IMR-90 (cell line): ENCODE measurements at regions not wholly inside any gene's neighbourhood (a gene's known extent, or its start where the extent isn't known, plus 50 kb on each side); places are given as distances from the start of the nearest gene placed in this dataset.

Experiments used
- ATAC-seq: fragments of 200-7000 bp; cut with Tn5 transposase; 2 replicates; pipeline ENCODE4 v1.9.1; 2020; ENCODE audit warnings: low read depth, mild to moderate bottlenecking, moderate library complexity
- BruUV-seq: library from RNA; stranded (reverse); fragments of 400-500 nt; replicated peaks from 2 replicates; lab custom pipeline; 2021; lab: Mats Ljungman, UMichigan
- CTCF ChIA-PET: fragments of 300-600 bp; formaldehyde crosslinking; extraction: SDS; loops from one replicate; lab custom pipeline; 2021; ENCODE audit warnings: antibody characterized with exemption; lab: Yijun Ruan, JAX
- POLR2A ChIA-PET: fragments of 300-600 bp; sonication (Branson Sonifier 250); formaldehyde crosslinking; loops from one replicate; lab custom pipeline; 2022; ENCODE audit warnings: antibody characterized with exemption; ENCODE audit not compliant: unreplicated experiment; lab: Charles Lee
- DNase-seq: peaks from one replicate; pipeline ENCODE4 v3.0.0; 2013
- H2AFZ ChIP-seq: replicated peaks from 2 replicates; pipeline ENCODE3; 2013; ENCODE audit warnings: low read length, mild to moderate bottlenecking; ENCODE audit not compliant: poor library complexity
- H2AK5ac ChIP-seq: 2 replicates; pipeline ENCODE4 v1.6.1; 2013; ENCODE audit warnings: low read depth, low read length, inconsistent platforms
- H2AK9ac ChIP-seq: replicated peaks from 2 replicates; pipeline ENCODE3; 2013; ENCODE audit warnings: mild to moderate bottlenecking, low read depth, low read length, moderate library complexity; ENCODE audit not compliant: poor library complexity
- H2BK120ac ChIP-seq: 2 replicates; pipeline ENCODE4 v1.6.1; 2013; ENCODE audit warnings: low read depth, low read length, inconsistent platforms
- H2BK15ac ChIP-seq: 3 replicates; pipeline ENCODE4 v1.6.1; 2013; ENCODE audit warnings: low read depth, low read length, inconsistent platforms
- H2BK20ac ChIP-seq: 2 replicates; pipeline ENCODE4 v1.6.1; 2013; ENCODE audit warnings: low read depth, mild to moderate bottlenecking, inconsistent platforms, low read length, moderate library complexity
- H2BK5ac ChIP-seq: 2 replicates; pipeline ENCODE4 v1.6.1; 2013; ENCODE audit warnings: mild to moderate bottlenecking, low read depth, low read length, inconsistent platforms; ENCODE audit not compliant: poor library complexity, severe bottlenecking
- H3K14ac ChIP-seq: replicated peaks from 2 replicates; pipeline ENCODE4 v1.6.1; 2013; ENCODE audit warnings: low read depth, low read length, inconsistent platforms
- H3K18ac ChIP-seq: 2 replicates; pipeline ENCODE4 v1.6.1; 2013; ENCODE audit warnings: low read depth, low read length, control low read depth
- H3K23ac ChIP-seq: 2 replicates; pipeline ENCODE4 v1.6.1; 2013; ENCODE audit warnings: low read depth, low read length, inconsistent platforms
- H3K27ac ChIP-seq: 2 replicates; pipeline ENCODE4 v1.5.1; 2013; ENCODE audit warnings: mild to moderate bottlenecking, control low read depth, low read length; ENCODE audit not compliant: insufficient read depth
- H3K27me3 ChIP-seq: 2 replicates; pipeline ENCODE4 v1.6.1; 2013; ENCODE audit warnings: low read length; ENCODE audit not compliant: control insufficient read depth, insufficient read depth
- H3K36me3 ChIP-seq: 2 replicates; pipeline ENCODE4 v1.6.1; 2013; ENCODE audit warnings: low read length, mixed read lengths; ENCODE audit not compliant: control insufficient read depth, insufficient read depth
- H3K4ac ChIP-seq: 2 replicates; pipeline ENCODE4 v1.6.1; 2013; ENCODE audit warnings: low read depth, low read length, inconsistent platforms
- H3K4me1 ChIP-seq: 2 replicates; pipeline ENCODE4 v1.6.1; 2013; ENCODE audit warnings: low read length, mixed read lengths; ENCODE audit not compliant: control insufficient read depth, insufficient read depth
- H3K4me2 ChIP-seq: 2 replicates; pipeline ENCODE4 v1.6.1; 2013; ENCODE audit warnings: low read depth, mild to moderate bottlenecking, control low read depth, low read length, moderate library complexity
- H3K4me3 ChIP-seq: 2 replicates; pipeline ENCODE4 v1.5.1; 2013; ENCODE audit warnings: low read depth, mild to moderate bottlenecking, control low read depth, low read length, moderate library complexity; ENCODE audit not compliant: insufficient read depth
- H3K56ac ChIP-seq: 2 replicates; pipeline ENCODE4 v1.6.1; 2013; ENCODE audit warnings: low read length, inconsistent platforms; ENCODE audit not compliant: insufficient read depth; ENCODE audit errors: extremely low read depth
- H3K79me1 ChIP-seq, 2 experiments: 2 replicates each; pipeline ENCODE4 v1.6.1; 2013; ENCODE audit warnings: low read length in 2 of 2, inconsistent platforms in 1 of 2, low read depth in 1 of 2
- H3K9ac ChIP-seq: 2 replicates; pipeline ENCODE4 v1.6.1; 2013; ENCODE audit warnings: low read depth, low read length, control low read depth
- H3K9me1 ChIP-seq: 2 replicates; pipeline ENCODE4 v1.6.1; 2013; ENCODE audit warnings: low read length, inconsistent platforms; ENCODE audit not compliant: insufficient read depth
- H3K9me3 ChIP-seq: 2 replicates; pipeline ENCODE4 v1.6.1; 2013; ENCODE audit warnings: low read length; ENCODE audit not compliant: control insufficient read depth, insufficient read depth
- H4K20me1 ChIP-seq: 2 replicates; pipeline ENCODE4 v1.6.1; 2013; ENCODE audit warnings: low read length, inconsistent platforms; ENCODE audit not compliant: insufficient read depth
- H4K5ac ChIP-seq: 2 replicates; pipeline ENCODE4 v1.6.1; 2013; ENCODE audit warnings: mild to moderate bottlenecking, low read depth, low read length, control low read depth
- H4K8ac ChIP-seq, 2 experiments: 2 replicates each; pipeline ENCODE4 v1.6.1; 2013; ENCODE audit warnings: low read depth in 2 of 2, low read length in 2 of 2, control low read depth in 1 of 2, inconsistent platforms in 1 of 2
- H4K91ac ChIP-seq: 2 replicates; pipeline ENCODE4 v1.6.1; 2013; ENCODE audit warnings: low read depth, low read length, inconsistent platforms; ENCODE audit not compliant: insufficient read depth
- BHLHE40 ChIP-seq: fragments of 150-350 bp; IDR thresholded peaks from 2 replicates; pipeline ENCODE4 v1.6.1; 2016; ENCODE audit warnings: mild to moderate bottlenecking, low read depth, low read length
- CEBPB ChIP-seq: IDR thresholded peaks from 2 replicates; pipeline ENCODE4 v1.6.1; 2012; ENCODE audit warnings: low read depth, low read length, improper control_type of control experiment
- CTCF ChIP-seq: conservative IDR thresholded peaks from 2 replicates; pipeline ENCODE4 v1.5.1; 2012; ENCODE audit warnings: mild to moderate bottlenecking, low read depth, low read length, improper control_type of control experiment
- ELK1 ChIP-seq: fragments of 150-350 bp; IDR thresholded peaks from 2 replicates; pipeline ENCODE4 v1.6.1; 2016; ENCODE audit warnings: low read depth, mild to moderate bottlenecking, low read length, moderate library complexity, borderline replicate concordance
- FOS ChIP-seq: fragments of 150-350 bp; IDR thresholded peaks from 2 replicates; pipeline ENCODE4 v1.6.1; 2016; ENCODE audit warnings: low read depth, low read length
- MAZ ChIP-seq: IDR thresholded peaks from 2 replicates; pipeline ENCODE4 v1.6.1; 2012; ENCODE audit warnings: low read depth, mild to moderate bottlenecking, low read length, improper control_type of control experiment, moderate library complexity, borderline replicate concordance
- MXI1 ChIP-seq: IDR thresholded peaks from 2 replicates; pipeline ENCODE4 v1.6.1; 2012; ENCODE audit warnings: low read depth, mild to moderate bottlenecking, low read length, moderate library complexity, borderline replicate concordance
- NFE2L2 ChIP-seq: fragments of 150-350 bp; IDR thresholded peaks from 2 replicates; pipeline ENCODE4 v1.6.1; 2016; ENCODE audit warnings: low read depth, mild to moderate bottlenecking, low read length
- RAD21 ChIP-seq: IDR thresholded peaks from 2 replicates; pipeline ENCODE4 v1.6.1; 2012; ENCODE audit warnings: low read length, improper control_type of control experiment
- RFX5 ChIP-seq: IDR thresholded peaks from 2 replicates; pipeline ENCODE4 v1.8.0; 2012; ENCODE audit warnings: low read depth, mild to moderate bottlenecking, low read length, moderate library complexity
- SMC3 ChIP-seq: fragments of 150-350 bp; IDR thresholded peaks from 2 replicates; pipeline ENCODE4 v1.6.1; 2016; ENCODE audit warnings: low read depth, mild to moderate bottlenecking, antibody characterized with exemption, low read length, moderate library complexity
- USF2 ChIP-seq: fragments of 150-350 bp; IDR thresholded peaks from 2 replicates; pipeline ENCODE4 v1.6.1; 2017; ENCODE audit warnings: mild to moderate bottlenecking, antibody characterized with exemption, low read length, low read depth
- WGBS, 2 experiments: methylation state at CpG; one replicate each; pipeline versions ENCODE4 v1.1.5 to v1.1.7; 2013; ENCODE audit warnings: missing lambda C conversion rate in 2 of 2; ENCODE audit not compliant: insufficient read length in 1 of 2; ENCODE audit errors: extremely low coverage in 2 of 2; 5-methylcytosine and 5-hydroxymethylcytosine counted together
- dilution Hi-C: fragments of 300-500 bp; cut with HindIII; formaldehyde crosslinking; loops from one replicate; pipeline ENCODE4 v1.14.3; 2018; ENCODE audit warnings: low sequenced_read_pairs; ENCODE audit not compliant: unreplicated experiment
- in situ Hi-C: fragments of 300-500 bp; cut with MboI; formaldehyde crosslinking; loops from 3 replicates; pipeline ENCODE4 v1.14.3; 2019; ENCODE audit warnings: low sequenced_read_pairs, inconsistent platforms, mixed read lengths
- intact Hi-C: fragments of 100-400 bp; cut with micrococcal nuclease; formaldehyde crosslinking; loops from 2 replicates; pipeline ENCODE4 v1.10.0; 2022

GRCh38 chr5:135246923-135247795 is 151.9 kb downstream of the MACROH2A1 start:
- Histone ChIP-seq H3K56ac (peak overlapping the region; percentile 87), H3K23ac (peak overlapping the region; percentile 99), H2AK5ac (peak overlapping the region; percentile 99), H3K4ac (peak overlapping the region; percentile 100), H3K9me1 (peaks cover 40% of the 10 kb centered on the region), H2AK9ac (peak overlapping the region; percentile 97), H4K8ac (peak overlapping the region; percentile 57 to 96), H4K20me1 (no peaks in the 10 kb centered on the region), H2BK15ac (peak overlapping the region; percentile 98; the same call in 2 of the 3 replicates), H3K36me3 (no peaks in the 10 kb centered on the region), H3K27me3 (no peaks in the 10 kb centered on the region), H2BK120ac (peak overlapping the region; percentile 99), H3K4me1 (peaks cover 49% of the 10 kb centered on the region), H2BK20ac (peak overlapping the region; percentile 98), H3K9ac (0 out of 2 replicates have a peak overlapping the region, but pooled peaks have one; percentile 14), H2AFZ (peak overlapping the region; percentile 77), H3K4me3 (no peak overlapping the region), H3K4me2 (peak overlapping the region; percentile 44), H2BK5ac (peak overlapping the region; percentile 95), H3K27ac (peak overlapping the region; percentile 86), H3K18ac (peak overlapping the region; percentile 85), H4K91ac (peak overlapping the region; percentile 96), H3K9me3 (no peaks in the 10 kb centered on the region), H3K79me1 (peaks cover 0 to 34% of the 10 kb centered on the region in 2 experiments; a peak in 2 of 4 replicates), H4K5ac (peak overlapping the region; percentile 86), H3K14ac (peak overlapping the region; percentile 99)
- intact Hi-C loops (no loop called here), dilution Hi-C loops (no loop called here), in situ Hi-C loops (no loop called here)
- 50% methylated on average over 13 of the region's 28 CpGs; no CpG with 5 or more reads in 1 of the 2 experiments for WGBS, 2 experiments
- DNase-seq (peak; percentile 98), ATAC-seq (peak; percentile 70)
- no TSS peak for BruUV-seq
- ChIA-PET POLR2A (interaction anchor here (1.1 kb wide), 1 partner anchor 53 kb away, joined by 3 read pairs; no protein-coding TSS in a partner anchor), CTCF (interaction anchor here (0.7 to 1.2 kb wide), 5 partner anchors 8 to 38 kb away, joined by 3 to 6 read pairs (median 3); no protein-coding TSS in a partner anchor)
- TF ChIP-seq RAD21 (peak; percentile 14), NFE2L2 (peak; percentile 73), RFX5 (no peak), MXI1 (no peak), USF2 (no peak), MAZ (no peak), FOS (peak; percentile 100), ELK1 (no peak), BHLHE40 (peak; percentile 48; the same call in 1 of the 2 replicates), CTCF (no peak), SMC3 (peak; percentile 23; the same call in 1 of the 2 replicates), CEBPB (peak; percentile 69)
